Panc1 (cell line): ENCODE measurements at regions not wholly inside any gene's neighbourhood (a gene's known extent, or its start where the extent isn't known, plus 50 kb on each side); places are given as distances from the start of the nearest gene placed in this dataset.

Source experiments
- ATAC-seq: fragments of 200-7000 bp; cut with Tn5 transposase; 2 replicates; pipeline ENCODE4 v1.9.1; 2020; ENCODE audit warnings: mild to moderate bottlenecking, moderate library complexity
- BruUV-seq: library from RNA; stranded (reverse); fragments of 400-500 nt; replicated peaks from 2 replicates; lab custom pipeline; 2021; lab: Mats Ljungman, UMichigan
- CTCF ChIA-PET: fragments of 300-600 bp; sonication (Branson Sonifier 250); formaldehyde crosslinking; loops from one replicate; lab custom pipeline; 2022; ENCODE audit warnings: antibody characterized with exemption; lab: Charles Lee
- POLR2A ChIA-PET: fragments of 300-600 bp; sonication (Branson Sonifier 250); formaldehyde crosslinking; loops from one replicate; lab custom pipeline; 2022; ENCODE audit warnings: antibody characterized with exemption; lab: Charles Lee
- DNase-seq: peaks from one replicate; pipeline ENCODE4 v3.0.0-alpha.2; 2010; ENCODE audit warnings: low read depth, low spot score
- H3K27ac ChIP-seq: 2 replicates; pipeline ENCODE4 v1.5.1; 2011; ENCODE audit warnings: mild to moderate bottlenecking, low read length, inconsistent platforms
- H3K27me3 ChIP-seq: fragments of 200-500 bp; sonication (Bioruptor generic); 2 replicates; pipeline ENCODE4 v1.6.0; 2014; ENCODE audit warnings: low read length, inconsistent platforms; ENCODE audit not compliant: control insufficient read depth, insufficient read depth
- H3K36me3 ChIP-seq: fragments of 200-500 bp; sonication (Bioruptor generic); 2 replicates; pipeline ENCODE4 v1.5.1; 2014; ENCODE audit warnings: inconsistent platforms, mild to moderate bottlenecking, low read length, moderate library complexity; ENCODE audit not compliant: control insufficient read depth, insufficient read depth
- H3K4me1 ChIP-seq: 2 replicates; pipeline ENCODE4 v1.5.1; 2011; ENCODE audit warnings: inconsistent platforms, mild to moderate bottlenecking, low read length, moderate library complexity; ENCODE audit not compliant: control insufficient read depth, insufficient read depth
- H3K4me3 ChIP-seq, 2 experiments: 2 replicates each; pipeline ENCODE4 v1.5.1; 2011 to 2012; ENCODE audit warnings: low read depth in 2 of 2, low read length in 2 of 2, mild to moderate bottlenecking in 2 of 2, inconsistent platforms in 1 of 2, moderate library complexity in 1 of 2
- H3K9me3 ChIP-seq: fragments of 200-500 bp; sonication (Bioruptor generic); 2 replicates; pipeline ENCODE4 v1.5.1; 2014; ENCODE audit warnings: low read depth, mild to moderate bottlenecking, inconsistent platforms, low read length, moderate library complexity; ENCODE audit not compliant: control insufficient read depth, insufficient read depth
- CTCF ChIP-seq: fragments of 450-650 bp; IDR thresholded peaks from 2 replicates; pipeline ENCODE4 v1.5.1; 2017; ENCODE audit warnings: mild to moderate bottlenecking
- POLR2AphosphoS5 ChIP-seq: IDR thresholded peaks from 2 replicates; pipeline ENCODE4 v1.6.1; 2012; ENCODE audit warnings: mild to moderate bottlenecking, low read depth, low read length, moderate library complexity
- REST ChIP-seq, 2 experiments: IDR thresholded peaks; 2 replicates each; pipeline ENCODE4 v1.6.1; 2011 to 2012; ENCODE audit warnings: low read depth in 2 of 2, control low read depth in 1 of 2, low read length in 1 of 2, mild to moderate bottlenecking in 1 of 2, moderate library complexity in 1 of 2; ENCODE audit not compliant: insufficient read depth in 1 of 2
- SIN3A ChIP-seq: IDR thresholded peaks from 2 replicates; pipeline ENCODE4 v1.6.1; 2012; ENCODE audit warnings: low read depth, mild to moderate bottlenecking, low read length, moderate library complexity, borderline replicate concordance; ENCODE audit not compliant: insufficient read depth
- TCF7L2 ChIP-seq: IDR thresholded peaks from 2 replicates; pipeline ENCODE4 v1.6.1; 2011; ENCODE audit warnings: mild to moderate bottlenecking, low read depth, low read length, inconsistent platforms
- in situ Hi-C: cut with HindIII; loops from 2 replicates; pipeline ENCODE4 v1.10.0; 2016; ENCODE audit warnings: low sequenced_read_pairs, low pct_unique_long_range_greater_than_20kb
- intact Hi-C: fragments of 100-400 bp; cut with micrococcal nuclease; formaldehyde crosslinking; loops from one replicate; pipeline ENCODE4 v1.10.0; 2022; ENCODE audit not compliant: unreplicated experiment

- TF ChIP-seq TCF7L2 (no peak), REST (IDR thresholded peaks at IDR 0.05; ENCODE audit: insufficient read depth in 1 of 2, low read depth in 2 of 2, low read length in 1 of 2) (no peak), CTCF (peak; percentile 20; the same call in 1 of the 2 replicates)
- H3K9me3 ChIP-seq, result no peaks in the 10 kb centered on the region
- no peak for DNase-seq
- H3K36me3 ChIP-seq, result no peaks in the 10 kb centered on the region
- no peaks in the 10 kb centered on the region for H3K27me3 ChIP-seq
- CTCF ChIA-PET, result no interaction called here
- no peaks in the 10 kb centered on the region; the same call in 1 of the 2 replicates for H3K4me1 ChIP-seq
- peak overlapping the region; percentile 51; the same call in 1 of the 2 replicates for H3K27ac ChIP-seq
- in situ Hi-C loops (no loop called here), intact Hi-C loops (no loop called here)
- POLR2A ChIA-PET, result no interaction called here
- BruUV-seq, result no TSS peak
- no peak overlapping the region for H3K4me3 ChIP-seq
- ATAC-seq, result no peak
These were observed 96.8 kb upstream of the FRMD6 start for GRCh38 chr14:51554953-51555352.

GRCh38 chr14:51561141-51561540 lies 90.6 kb upstream of the FRMD6 start:
- TF ChIP-seq SIN3A, result no peak
- TF ChIP-seq REST (IDR thresholded peaks at IDR 0.05; ENCODE audit: insufficient read depth in 1 of 2, low read depth in 2 of 2, low read length in 1 of 2), result no peak
- no peak for TF ChIP-seq POLR2AphosphoS5
- no peak for TF ChIP-seq CTCF
- no peak for TF ChIP-seq TCF7L2
- ChIA-PET POLR2A (no interaction called here), CTCF (no interaction called here)
- BruUV-seq, result no TSS peak
- H3K27ac ChIP-seq, result no peak overlapping the region
- H3K9me3 ChIP-seq, result no peaks in the 10 kb centered on the region
- H3K36me3 ChIP-seq, result no peaks in the 10 kb centered on the region
- no peak overlapping the region for H3K4me3 ChIP-seq
- ATAC-seq, result no peak
- intact Hi-C loops, result no loop called here
- no peaks in the 10 kb centered on the region for H3K4me1 ChIP-seq
- no peaks in the 10 kb centered on the region for H3K27me3 ChIP-seq
- DNase-seq, result no peak
- in situ Hi-C loops, result no loop called here
